Occipital lobe (tissue), 1 donor: ENCODE measurements at regions not wholly inside any gene's neighbourhood (a gene's known extent, or its start where the extent isn't known, plus 50 kb on each side); places are given as distances from the start of the nearest gene placed in this dataset.
"Not testable (repeated sequence)": the region's sequence is repeated elsewhere in the genome, so short reads cannot be mapped to it uniquely, and the experiment has no call there.

ENCODE experiments used
- DNase-seq: peaks from one replicate; lab custom pipeline; 2025; lab: John Stamatoyannopoulos, UW

- DNase-seq: no peak
Observed at GRCh38 chr2:207405150-207405549, 124.6 kb upstream of the CREB1 start.

DNA sequence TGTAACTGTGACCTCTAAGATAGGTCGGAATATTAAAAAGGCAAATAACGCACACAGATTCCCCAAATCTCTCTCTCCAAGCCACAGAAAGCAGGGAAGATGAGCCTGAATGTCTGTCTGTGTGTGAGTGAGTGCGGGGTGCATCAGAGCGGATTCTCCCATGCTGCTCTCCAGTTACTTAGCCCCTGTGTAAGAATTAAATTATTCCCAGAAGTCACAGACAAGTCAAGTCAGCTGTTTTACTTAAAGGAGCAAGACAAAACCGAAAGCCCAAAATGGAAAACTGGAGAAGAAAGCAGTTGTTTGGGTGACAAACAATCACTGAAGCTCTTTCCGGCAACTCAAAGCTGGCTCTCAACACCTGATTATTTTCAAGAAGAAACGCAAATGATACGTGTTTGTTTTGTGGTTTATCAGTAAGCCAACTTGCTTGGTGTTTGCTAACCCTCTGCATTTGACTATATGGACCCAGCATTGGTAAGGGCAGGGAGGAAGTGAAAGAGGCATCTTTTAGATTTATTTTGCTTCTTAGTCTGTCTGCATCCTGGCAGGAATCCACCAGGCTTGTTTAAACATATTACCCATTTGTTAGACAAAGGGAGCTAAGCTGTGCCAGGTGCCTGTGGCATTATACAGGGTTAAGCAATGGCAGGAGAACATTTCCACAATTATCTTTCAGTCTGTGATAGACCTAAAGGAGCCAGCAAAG, 121.5 kb upstream of the CREB1 start:
- no peak for DNase-seq

- DNase-seq: no peak
Observed at GRCh38 chr2:207409517-207409916, 120.2 kb upstream of the CREB1 start.

DNA sequence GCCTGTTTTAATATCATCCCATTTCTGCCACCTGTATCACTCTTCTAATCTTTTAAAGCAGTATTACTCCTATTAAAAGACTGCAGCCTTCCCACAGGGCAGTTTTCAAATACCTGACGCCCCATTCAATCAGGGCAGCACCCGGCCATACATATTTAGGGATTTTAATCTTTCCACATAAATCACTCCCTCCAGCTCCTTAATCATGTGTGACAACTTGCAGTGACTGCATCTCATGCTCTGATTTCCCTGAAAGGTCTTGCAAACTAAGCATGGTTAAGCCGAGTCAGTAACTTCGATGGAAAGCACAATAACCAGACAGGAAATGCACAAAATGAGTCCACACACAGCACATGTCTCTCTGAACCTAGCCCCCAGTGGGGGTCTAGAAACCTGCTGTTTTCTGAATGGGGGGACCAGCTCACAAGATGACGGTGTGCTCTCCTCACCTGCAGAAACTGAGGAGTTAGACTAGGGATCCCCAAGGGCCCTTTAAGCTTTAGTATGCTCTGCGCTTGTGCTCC, 116.9 kb upstream of the CREB1 start:
- no peak for DNase-seq

DNA sequence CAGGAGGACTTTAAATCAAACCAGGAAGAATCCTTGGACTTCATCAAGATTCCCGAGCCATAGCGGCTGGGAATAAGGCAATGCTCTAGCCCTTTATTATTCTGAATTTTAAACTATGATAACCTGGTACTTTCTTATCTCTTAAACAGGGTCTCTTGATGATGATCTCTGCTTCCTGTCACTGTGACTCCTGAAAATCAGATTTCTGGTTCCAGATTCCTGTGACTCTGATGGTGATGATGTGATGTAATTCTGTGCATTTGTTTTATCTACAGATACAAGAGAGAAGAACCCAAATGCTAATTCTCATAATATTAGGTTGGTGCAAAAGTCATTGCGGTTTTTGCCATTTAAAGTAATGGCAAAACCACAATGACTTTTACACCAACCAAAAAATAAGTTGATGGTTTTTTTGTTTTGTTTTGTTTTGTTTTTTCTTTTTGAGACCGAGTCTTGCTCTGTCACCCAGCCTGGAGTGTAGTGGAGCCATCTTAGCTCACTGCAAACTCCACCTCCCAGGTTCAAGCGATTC, 116.3 kb upstream of the CREB1 start:
- no peak for DNase-seq

GRCh38 chr2:207416111-207416510, 113.7 kb upstream of the CREB1 start:
- no peak for DNase-seq

GRCh38 chr2:207416900-207417299, 112.9 kb upstream of the CREB1 start:
- DNase-seq: no peak

- no peak for DNase-seq
Observed at GRCh38 chr2:207417301-207417718, 112.5 kb upstream of the CREB1 start.

DNA sequence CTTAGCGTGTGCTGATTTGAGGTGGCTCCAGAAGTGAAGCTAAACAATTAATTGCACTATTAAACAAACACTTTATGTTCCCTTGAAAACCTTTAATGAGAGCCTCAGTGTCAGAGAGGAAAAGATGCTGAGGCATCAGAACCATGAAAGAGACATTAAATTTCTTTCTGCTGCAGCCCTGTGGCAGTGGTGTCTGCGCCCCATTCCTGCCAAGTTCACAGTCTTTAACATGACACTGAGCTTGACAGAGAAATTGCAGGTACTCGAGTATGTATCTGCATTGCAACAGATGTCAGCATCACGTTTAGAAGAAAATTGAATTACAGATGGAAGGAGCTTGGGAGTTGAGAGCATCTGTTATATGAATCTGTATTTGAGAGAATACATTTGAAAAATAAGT, 111.3 kb upstream of the CREB1 start:
- DNase-seq: no peak

DNA sequence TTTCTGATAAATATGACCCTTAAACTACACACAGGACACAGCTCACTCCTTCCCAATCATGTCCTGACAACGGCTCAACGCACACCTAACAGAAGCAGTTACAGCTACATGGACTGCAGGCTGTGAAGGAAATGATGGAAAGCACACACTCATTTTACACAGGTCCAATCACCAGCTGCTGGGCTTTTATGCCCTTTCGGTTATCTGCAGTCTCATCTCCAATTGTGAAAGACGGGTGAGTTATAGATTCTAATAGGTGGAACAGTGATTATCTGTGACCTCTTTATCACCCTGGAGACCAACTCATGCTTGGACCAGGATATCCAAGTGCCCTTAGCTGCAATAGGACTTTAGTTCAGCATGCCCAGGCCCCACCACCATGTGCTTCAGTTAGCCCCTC, 110.4 kb upstream of the CREB1 start:
- DNase-seq: no peak

DNA sequence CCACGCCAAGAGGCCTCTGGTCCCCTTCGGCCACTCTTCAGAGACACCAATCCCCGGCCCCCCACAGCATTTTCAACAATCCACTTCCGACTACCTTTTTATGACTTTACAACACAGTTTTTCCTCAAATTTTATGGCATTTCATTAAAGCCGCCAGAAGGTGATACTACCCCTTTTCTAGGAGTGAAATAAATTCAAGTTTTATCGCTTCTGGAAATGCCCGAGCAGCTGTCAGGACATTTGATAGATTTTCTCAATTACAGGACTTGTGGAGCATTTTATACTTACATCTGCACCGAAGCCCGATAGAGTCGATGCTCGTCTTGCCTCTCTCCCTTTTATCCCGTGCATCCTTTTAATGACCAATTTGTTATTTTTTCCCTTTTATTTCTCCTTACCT, 108.1 kb upstream of the CREB1 start:
- no peak for DNase-seq

DNA sequence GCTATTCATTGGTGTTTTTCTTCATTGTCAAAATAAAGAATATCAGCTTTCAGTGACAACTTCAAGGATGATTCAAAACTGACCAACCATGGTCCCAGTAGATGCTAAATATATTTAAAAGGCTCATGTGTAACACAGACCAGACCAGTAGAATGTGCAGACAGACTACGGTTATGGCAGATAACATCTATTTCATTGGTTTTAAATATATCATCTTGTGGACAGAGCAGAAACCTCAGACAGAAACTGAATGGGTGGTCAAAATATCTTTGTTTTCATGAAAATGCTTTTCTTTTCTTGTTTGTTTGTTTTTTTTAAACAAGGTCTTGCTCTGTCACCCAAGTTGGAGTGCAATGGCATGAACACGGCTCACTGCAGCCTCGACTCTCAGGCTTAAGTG, 107.4 kb upstream of the CREB1 start:
- DNase-seq: no peak

DNA sequence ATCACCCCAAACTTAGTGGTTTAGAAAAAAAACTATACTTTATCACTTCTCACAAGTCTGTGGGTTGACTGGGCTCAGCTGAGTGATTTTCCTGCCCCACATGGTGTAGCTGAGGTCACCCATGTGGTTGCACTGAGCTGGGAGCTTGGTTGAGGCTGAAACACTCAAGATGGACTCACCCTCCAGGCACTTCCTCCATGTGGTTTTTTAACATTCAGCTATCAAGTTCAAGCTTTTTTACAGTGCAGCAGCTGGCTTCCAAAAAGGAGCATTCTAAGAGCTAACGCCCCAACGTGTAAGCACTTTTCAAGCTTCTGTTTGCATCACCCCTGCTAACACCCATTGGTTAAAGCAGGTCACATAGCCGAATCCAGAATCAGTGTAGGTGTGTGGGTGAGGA, 105.9 kb upstream of the CREB1 start:
- no peak for DNase-seq

GRCh38 chr2:207427986-207428385, 101.8 kb upstream of the CREB1 start:
- no peak for DNase-seq

- DNase-seq: no peak
Observed at GRCh38 chr2:207428573-207428972, 101.2 kb upstream of the CREB1 start.

DNA sequence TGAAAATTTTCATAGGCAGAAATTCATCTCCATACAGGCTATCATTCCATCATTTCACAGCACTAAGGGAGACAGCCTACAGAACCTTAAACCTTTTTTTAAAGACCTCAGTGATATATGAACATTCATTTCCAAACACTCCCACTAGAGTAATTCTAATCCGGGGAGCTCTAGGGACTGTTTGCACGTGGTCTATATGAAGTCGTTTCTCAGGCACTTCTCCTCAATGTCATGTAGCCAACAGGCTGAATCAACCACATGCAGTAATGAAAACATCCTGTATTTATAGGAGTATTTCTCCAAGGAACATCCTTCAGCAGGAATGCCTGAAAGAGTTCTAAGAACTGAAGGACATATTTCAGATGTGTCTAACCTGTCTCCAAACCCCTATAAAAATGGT, 97.3 kb upstream of the CREB1 start:
- no peak for DNase-seq

GRCh38 chr2:207434306-207434705, 95.5 kb upstream of the CREB1 start:
- no peak for DNase-seq

GRCh38 chr2:207434899-207435465, 94.8 kb upstream of the CREB1 start:
- DNase-seq: no peak

DNA sequence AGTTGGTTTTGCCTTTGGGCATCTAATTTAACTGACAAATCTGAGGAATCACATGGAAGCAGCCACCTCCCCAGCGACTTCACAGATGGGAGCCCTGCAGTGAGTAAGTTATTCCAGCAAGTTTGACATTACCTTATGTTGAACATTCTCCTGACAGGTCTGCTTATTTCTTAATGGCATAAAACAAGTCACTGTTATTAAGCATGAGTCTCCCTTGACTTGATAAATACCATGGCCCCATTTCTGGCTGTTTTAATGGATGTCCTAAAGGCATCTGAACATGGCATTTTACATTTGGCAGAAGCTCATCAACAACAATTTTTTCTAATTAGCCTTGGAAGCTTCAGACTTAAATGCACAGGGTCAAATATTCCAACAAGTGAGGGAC, 92.6 kb upstream of the CREB1 start:
- DNase-seq: no peak

DNA sequence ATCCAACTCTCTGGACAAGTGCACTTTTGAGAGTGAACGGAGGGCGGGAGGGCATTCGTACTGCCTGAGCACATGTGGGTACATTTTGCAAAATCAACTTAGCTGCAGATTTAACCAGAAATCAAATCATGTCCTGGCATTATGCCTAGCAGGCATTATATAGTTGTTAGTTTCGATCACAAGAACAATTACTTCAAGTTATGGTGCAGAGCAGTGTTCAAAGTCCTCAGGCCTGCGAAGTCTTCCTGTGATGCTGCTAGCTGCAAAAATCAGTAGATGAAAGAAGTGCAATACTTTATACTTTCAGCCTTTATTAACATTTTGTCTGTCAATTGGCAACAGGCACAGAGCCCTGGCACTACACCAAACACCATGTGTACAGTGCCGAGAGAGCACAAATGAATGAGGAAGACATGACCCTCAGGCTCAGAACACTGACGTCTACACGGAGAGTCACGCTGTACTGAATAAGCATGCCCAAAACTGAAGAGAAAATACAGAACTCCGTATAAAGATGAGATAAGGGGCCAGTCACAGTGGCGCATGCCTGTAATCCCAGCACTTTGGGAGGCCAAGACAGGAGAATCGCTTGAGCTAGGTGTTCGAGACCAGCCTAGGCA, 92.1 kb upstream of the CREB1 start:
- DNase-seq: no peak

DNA sequence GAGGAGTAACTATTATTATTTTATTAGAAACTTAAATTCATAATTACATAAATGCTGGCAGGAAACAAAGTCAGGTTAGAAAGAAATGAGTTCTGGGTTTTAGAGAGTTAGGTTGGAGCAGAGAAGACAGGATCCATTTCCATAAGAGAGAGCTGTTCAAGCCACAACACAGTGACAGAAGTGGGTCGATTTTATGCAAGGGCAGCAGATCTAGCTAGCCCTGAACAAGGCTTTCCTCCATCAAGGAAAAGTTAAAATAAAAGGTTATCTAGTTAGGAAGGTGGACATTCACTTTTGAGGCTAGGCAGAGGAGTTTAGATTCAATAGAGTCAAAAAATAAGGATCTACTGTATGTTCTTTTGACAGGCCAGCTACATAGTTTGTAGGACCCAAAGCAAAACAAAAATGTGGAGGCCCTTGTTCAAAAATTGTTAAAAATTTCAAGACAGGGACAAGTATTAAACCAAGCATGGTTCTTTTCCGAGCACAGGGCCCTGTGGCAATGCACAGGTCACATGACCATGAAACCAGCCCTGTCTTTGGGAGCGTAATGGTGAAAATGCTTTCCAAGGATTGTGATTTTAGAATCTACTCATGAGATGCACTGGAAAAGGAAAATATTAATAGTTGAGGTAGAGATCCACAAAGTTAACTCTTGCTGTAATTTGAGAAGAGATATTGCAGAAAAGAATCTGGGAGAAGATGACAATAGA, 91.2 kb upstream of the CREB1 start:
- no peak for DNase-seq

GRCh38 chr2:207439881-207440280, 89.9 kb upstream of the CREB1 start:
- not testable (repeated sequence) for DNase-seq
